ENCODE measurements at regions not wholly inside any gene's neighbourhood (a gene's known extent, or its start where the extent isn't known, plus 50 kb on each side); places are given as distances from the start of the nearest gene placed in this dataset.

- TF ChIP-seq CTCF (IDR thresholded peaks at IDR 0.05; ENCODE audit: extremely low read depth, insufficient read depth, missing control alignments) = no peak
- no peak for DNase-seq (ENCODE audit: low spot score)
- in situ Hi-C loops (cut with MboI; ENCODE audit: low pct_unique_long_range_greater_than_20kb, low sequenced_read_pairs, unreplicated experiment) = no loop called here
Measured at GRCh38 chr16:79400462-79401149, 199.9 kb downstream of the MAF start.

- DNase-seq (ENCODE audit: low spot score) = no peak
- no peak for TF ChIP-seq CTCF (IDR thresholded peaks at IDR 0.05; ENCODE audit: extremely low read depth, insufficient read depth, missing control alignments)
- in situ Hi-C loops (cut with MboI; ENCODE audit: low pct_unique_long_range_greater_than_20kb, low sequenced_read_pairs, unreplicated experiment) = no loop called here
Measured at GRCh38 chr16:79395591-79395990, 204.9 kb downstream of the MAF start.

- no peak for DNase-seq (ENCODE audit: low spot score)
- in situ Hi-C loops (cut with MboI; ENCODE audit: low pct_unique_long_range_greater_than_20kb, low sequenced_read_pairs, unreplicated experiment) = no loop called here
- no peak for TF ChIP-seq CTCF (IDR thresholded peaks at IDR 0.05; ENCODE audit: extremely low read depth, insufficient read depth, missing control alignments)
Measured at GRCh38 chr16:79394206-79394605, 206.3 kb downstream of the MAF start.

GRCh38 chr16:79393564-79393963 is 207.0 kb downstream of the MAF start:
- in situ Hi-C loops (cut with MboI; ENCODE audit: low pct_unique_long_range_greater_than_20kb, low sequenced_read_pairs, unreplicated experiment) = no loop called here
- TF ChIP-seq CTCF (IDR thresholded peaks at IDR 0.05; ENCODE audit: extremely low read depth, insufficient read depth, missing control alignments) = no peak
- no peak for DNase-seq (ENCODE audit: low spot score)

GRCh38 chr16:79393127-79393526 is 207.4 kb downstream of the MAF start:
- no peak for TF ChIP-seq CTCF (IDR thresholded peaks at IDR 0.05; ENCODE audit: extremely low read depth, insufficient read depth, missing control alignments)
- no peak for DNase-seq (ENCODE audit: low spot score)
- in situ Hi-C loops (cut with MboI; ENCODE audit: low pct_unique_long_range_greater_than_20kb, low sequenced_read_pairs, unreplicated experiment) = no loop called here

DNA sequence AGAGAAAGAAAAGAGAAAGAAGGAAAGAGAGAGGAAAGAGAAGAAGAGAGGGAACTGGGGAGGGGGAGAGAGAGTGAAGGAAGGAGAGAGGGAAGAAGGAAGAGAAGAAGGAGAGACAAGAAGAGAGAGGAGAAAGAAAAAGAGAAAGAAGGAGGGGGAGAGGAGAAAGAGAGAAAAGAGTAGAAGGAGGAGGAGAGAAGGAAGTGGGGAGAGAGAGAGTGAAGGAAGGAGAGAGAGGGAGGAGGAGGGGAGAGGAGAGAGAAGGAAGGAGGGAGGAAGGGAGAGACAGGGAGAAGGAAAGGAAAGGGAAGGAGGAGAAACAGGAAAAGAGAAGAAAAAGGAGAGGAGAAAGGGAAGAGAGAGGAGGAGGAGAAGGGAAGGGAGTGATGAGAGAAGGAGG is 208.5 kb downstream of the MAF start:
- DNase-seq (ENCODE audit: low spot score) = no peak
- TF ChIP-seq CTCF (IDR thresholded peaks at IDR 0.05; ENCODE audit: extremely low read depth, insufficient read depth, missing control alignments) = no peak
- in situ Hi-C loops (cut with MboI; ENCODE audit: low pct_unique_long_range_greater_than_20kb, low sequenced_read_pairs, unreplicated experiment) = no loop called here

Data from GM13977 (cell line).